ENCODE measurements at regions not wholly inside any gene's neighbourhood (a gene's known extent, or its start where the extent isn't known, plus 50 kb on each side); places are given as distances from the start of the nearest gene placed in this dataset.

GRCh38 chr2:23073056-23073455, 311.9 kb upstream of the KLHL29 start:
- TF ChIP-seq CTCF (IDR thresholded peaks at IDR 0.05) (no peak), EP300 (IDR thresholded peaks at IDR 0.05) (no peak), NFE2L2 (conservative IDR thresholded peaks at IDR 0.05; ENCODE audit: low read length) (no peak), POLR2A (IDR thresholded peaks at IDR 0.05; ENCODE audit: low read length) (no peak), BHLHE40 (IDR thresholded peaks at IDR 0.05; ENCODE audit: low read depth, low read length) (no peak), RFX5 (IDR thresholded peaks at IDR 0.05) (no peak), HEYL (CRISPR knock-in tag; IDR thresholded peaks at IDR 0.05) (no peak), EHMT2 (IDR thresholded peaks at IDR 0.05; ENCODE audit: low read depth) (no peak), RNF2 (IDR thresholded peaks at IDR 0.05; ENCODE audit: borderline replicate concordance, low read depth) (no peak), MAX (IDR thresholded peaks at IDR 0.05) (no peak), CBX8 (IDR thresholded peaks at IDR 0.05) (no peak)
